Cardiac fibroblast (primary cell): ENCODE measurements at regions not wholly inside any gene's neighbourhood (a gene's known extent, or its start where the extent isn't known, plus 50 kb on each side); places are given as distances from the start of the nearest gene placed in this dataset.

Experiments used
- DNase-seq, 2 donors: peaks; one replicate each; pipeline versions ENCODE4 v3.0.0 to v3.0.0-alpha.2; 2010; ENCODE audit warnings: low read depth in 2 of 2
- H3K4me3 ChIP-seq, 2 donors: replicated peaks in 1 of 2; 1 replicate in 1 of 2; 2 replicates in 1 of 2; pipeline ENCODE4 v1.5.1; 2011; ENCODE audit warnings: low read depth in 2 of 2, low read length in 2 of 2, mild to moderate bottlenecking in 2 of 2, moderate library complexity in 1 of 2
- TF ChIP-seq, protein P1 (sequence below): IDR thresholded peaks from one replicate; pipeline ENCODE4 v1.5.1; 2011; ENCODE audit warnings: low read depth, mild to moderate bottlenecking, low read length, inconsistent platforms

DNA sequence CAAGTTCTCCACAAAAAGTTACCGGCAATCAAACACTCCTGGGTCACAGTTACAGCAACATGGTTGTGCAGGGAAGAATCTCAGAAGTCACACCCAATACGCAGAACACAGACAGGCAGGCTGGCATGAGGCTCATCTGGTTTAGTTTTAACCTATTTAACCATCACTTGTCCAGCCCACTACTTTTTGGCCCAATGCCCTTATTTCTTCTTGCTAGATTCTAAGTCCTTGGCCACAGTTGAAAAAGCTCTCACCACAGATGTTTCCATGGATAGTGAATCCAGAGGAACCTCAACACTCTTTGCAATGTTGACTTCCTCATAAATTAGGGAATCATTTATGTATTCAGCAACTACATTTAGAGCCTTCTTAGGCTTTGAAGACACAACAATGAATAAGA lies 50.7 kb upstream of the FNDC3A start:
- no peak overlapping the region for H3K4me3 ChIP-seq
- no peak for DNase-seq
- TF ChIP-seq, protein P1, sequence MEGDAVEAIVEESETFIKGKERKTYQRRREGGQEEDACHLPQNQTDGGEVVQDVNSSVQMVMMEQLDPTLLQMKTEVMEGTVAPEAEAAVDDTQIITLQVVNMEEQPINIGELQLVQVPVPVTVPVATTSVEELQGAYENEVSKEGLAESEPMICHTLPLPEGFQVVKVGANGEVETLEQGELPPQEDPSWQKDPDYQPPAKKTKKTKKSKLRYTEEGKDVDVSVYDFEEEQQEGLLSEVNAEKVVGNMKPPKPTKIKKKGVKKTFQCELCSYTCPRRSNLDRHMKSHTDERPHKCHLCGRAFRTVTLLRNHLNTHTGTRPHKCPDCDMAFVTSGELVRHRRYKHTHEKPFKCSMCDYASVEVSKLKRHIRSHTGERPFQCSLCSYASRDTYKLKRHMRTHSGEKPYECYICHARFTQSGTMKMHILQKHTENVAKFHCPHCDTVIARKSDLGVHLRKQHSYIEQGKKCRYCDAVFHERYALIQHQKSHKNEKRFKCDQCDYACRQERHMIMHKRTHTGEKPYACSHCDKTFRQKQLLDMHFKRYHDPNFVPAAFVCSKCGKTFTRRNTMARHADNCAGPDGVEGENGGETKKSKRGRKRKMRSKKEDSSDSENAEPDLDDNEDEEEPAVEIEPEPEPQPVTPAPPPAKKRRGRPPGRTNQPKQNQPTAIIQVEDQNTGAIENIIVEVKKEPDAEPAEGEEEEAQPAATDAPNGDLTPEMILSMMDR: no peak
